OCI-LY7 (cell line): ENCODE measurements at regions not wholly inside any gene's neighbourhood (a gene's known extent, or its start where the extent isn't known, plus 50 kb on each side); places are given as distances from the start of the nearest gene placed in this dataset.

Source experiments
- BruUV-seq: library from RNA; stranded (reverse); fragments of 400-500 nt; replicated peaks from 2 replicates; lab custom pipeline; 2021; lab: Mats Ljungman, UMichigan
- CTCF ChIA-PET: fragments of 300-600 bp; sonication (Branson Sonifier 250); formaldehyde crosslinking; loops from one replicate; lab custom pipeline; 2022; ENCODE audit warnings: antibody characterized with exemption; ENCODE audit not compliant: unreplicated experiment; lab: Charles Lee
- POLR2A ChIA-PET: fragments of 300-600 bp; sonication (Branson Sonifier 250); formaldehyde crosslinking; loops from one replicate; lab custom pipeline; 2022; ENCODE audit warnings: antibody characterized with exemption; lab: Charles Lee
- DNase-seq: peaks from one replicate; pipeline ENCODE4 v3.0.0-alpha.2; 2015; ENCODE audit warnings: low spot score
- H2AFZ ChIP-seq: fragments of 200-600 bp; sonication (generic), shearing (Covaris generic); 2 replicates; pipeline ENCODE4 v1.6.1; 2014; ENCODE audit warnings: mild to moderate bottlenecking, antibody characterized with exemption, low read length, moderate library complexity
- H3K27ac ChIP-seq: fragments of 200-600 bp; sonication (generic); 2 replicates; pipeline ENCODE4 v1.5.1; 2014; ENCODE audit warnings: mixed run types, low read depth, mild to moderate bottlenecking, moderate library complexity, low read length, inconsistent platforms; ENCODE audit not compliant: poor library complexity, severe bottlenecking
- H3K36me3 ChIP-seq: fragments of 200-600 bp; sonication (generic); 2 replicates; pipeline ENCODE4 v1.6.1; 2014; ENCODE audit warnings: mild to moderate bottlenecking, antibody characterized with exemption, low read length, moderate library complexity, mixed read lengths; ENCODE audit not compliant: insufficient read depth
- H3K4me1 ChIP-seq: fragments of 200-600 bp; sonication (generic); 2 replicates; pipeline ENCODE4 v1.5.1; 2014; ENCODE audit warnings: mild to moderate bottlenecking, low read length; ENCODE audit not compliant: insufficient read depth, poor library complexity, severe bottlenecking
- H3K4me2 ChIP-seq: fragments of 200-600 bp; sonication (generic); 2 replicates; pipeline ENCODE4 v1.6.1; 2014; ENCODE audit warnings: mild to moderate bottlenecking, low read length
- H3K4me3 ChIP-seq: fragments of 200-600 bp; sonication (generic); 2 replicates; pipeline ENCODE4 v1.5.1; 2014; ENCODE audit warnings: mild to moderate bottlenecking, low read depth, low read length; ENCODE audit not compliant: poor library complexity, severe bottlenecking
- H3K79me2 ChIP-seq: fragments of 200-600 bp; sonication (generic); 2 replicates; pipeline ENCODE4 v1.6.1; 2016; ENCODE audit warnings: low read depth, mild to moderate bottlenecking, low read length, moderate library complexity, mixed read lengths; ENCODE audit not compliant: insufficient read depth
- H3K9me2 ChIP-seq: fragments of 200-600 bp; sonication (generic); 2 replicates; pipeline ENCODE4 v1.6.1; 2016; ENCODE audit warnings: mild to moderate bottlenecking, low read length, mixed read lengths; ENCODE audit not compliant: insufficient read depth
- H3K9me3 ChIP-seq: fragments of 200-600 bp; sonication (generic); 2 replicates; pipeline ENCODE4 v1.6.1; 2014; ENCODE audit warnings: mild to moderate bottlenecking, mixed run types, low read length, mixed read lengths
- H4K20me1 ChIP-seq: fragments of 200-600 bp; sonication (generic); 2 replicates; pipeline ENCODE4 v1.6.1; 2014; ENCODE audit warnings: mild to moderate bottlenecking, antibody characterized with exemption, low read length, moderate library complexity, mixed read lengths; ENCODE audit not compliant: insufficient read depth
- CTCF ChIP-seq: fragments of 200-600 bp; sonication (generic); conservative IDR thresholded peaks from 2 replicates; pipeline ENCODE4 v1.5.1; 2014; ENCODE audit warnings: mild to moderate bottlenecking, antibody characterized with exemption, low read length, moderate library complexity, mixed read lengths
- EZH2phosphoT487 ChIP-seq: fragments of 200-600 bp; sonication (generic); IDR thresholded peaks from 2 replicates; pipeline ENCODE4 v1.6.1; 2018; ENCODE audit warnings: low read depth, borderline replicate concordance, mild to moderate bottlenecking, mixed run types, antibody characterized with exemption, low read length, moderate library complexity, mixed read lengths
- intact Hi-C: fragments of 100-400 bp; cut with micrococcal nuclease; formaldehyde crosslinking; loops from one replicate; pipeline ENCODE4 v1.10.0; 2022; ENCODE audit not compliant: unreplicated experiment

GRCh38 chr2:219744066-219744465 lies 116.6 kb downstream of the SLC4A3 start:
- H3K4me3 ChIP-seq, result no peak overlapping the region
- ChIA-PET CTCF (no interaction called here), POLR2A (interaction anchor here (0.6 to 1.3 kb wide), 2 partner anchors 9 to 149 kb away, joined by 4 to 6 read pairs; no protein-coding TSS in a partner anchor)
- H2AFZ ChIP-seq, result no peak overlapping the region
- no peaks in the 10 kb centered on the region for H4K20me1 ChIP-seq
- H3K36me3 ChIP-seq, result no peaks in the 10 kb centered on the region
- H3K79me2 ChIP-seq, result no peaks in the 10 kb centered on the region
- no peaks in the 10 kb centered on the region for H3K9me3 ChIP-seq
- no peaks in the 10 kb centered on the region for H3K4me1 ChIP-seq
- intact Hi-C loops, result no loop called here
- DNase-seq, result no peak
- H3K27ac ChIP-seq, result no peak overlapping the region
- TF ChIP-seq CTCF (no peak), EZH2phosphoT487 (no peak)
- no peaks in the 10 kb centered on the region for H3K9me2 ChIP-seq
- BruUV-seq, result no TSS peak
- no peak overlapping the region for H3K4me2 ChIP-seq

- H3K4me2 ChIP-seq, result no peak overlapping the region
- intact Hi-C loops, result no loop called here
- H3K27ac ChIP-seq, result no peak overlapping the region
- no peak overlapping the region for H3K4me3 ChIP-seq
- H3K4me1 ChIP-seq, result no peaks in the 10 kb centered on the region
- no peak overlapping the region for H2AFZ ChIP-seq
- no peaks in the 10 kb centered on the region for H3K9me2 ChIP-seq
- ChIA-PET CTCF (no interaction called here), POLR2A (no interaction called here)
- no peaks in the 10 kb centered on the region for H4K20me1 ChIP-seq
- H3K36me3 ChIP-seq, result no peaks in the 10 kb centered on the region
- no peaks in the 10 kb centered on the region for H3K9me3 ChIP-seq
- no peak for DNase-seq
- no peaks in the 10 kb centered on the region for H3K79me2 ChIP-seq
- BruUV-seq, result no TSS peak
- TF ChIP-seq EZH2phosphoT487 (no peak), CTCF (no peak)
Measured at GRCh38 chr2:219744600-219744999, 117.2 kb downstream of the SLC4A3 start.

- ChIA-PET CTCF (no interaction called here), POLR2A (interaction anchor here (0.6 kb wide), 1 partner anchor 273 kb away, joined by 5 read pairs; no protein-coding TSS in a partner anchor)
- Histone ChIP-seq H3K36me3 (no peaks in the 10 kb centered on the region), H2AFZ (no peak overlapping the region), H3K9me2 (no peaks in the 10 kb centered on the region), H4K20me1 (no peaks in the 10 kb centered on the region), H3K27ac (no peak overlapping the region), H3K4me2 (no peak overlapping the region), H3K9me3 (no peaks in the 10 kb centered on the region), H3K4me3 (no peak overlapping the region), H3K79me2 (no peaks in the 10 kb centered on the region), H3K4me1 (no peaks in the 10 kb centered on the region)
- no TSS peak for BruUV-seq
- DNase-seq, result no peak
- TF ChIP-seq CTCF, result no peak
- TF ChIP-seq EZH2phosphoT487, result no peak
- intact Hi-C loops, result no loop called here
Measured at GRCh38 chr2:219747637-219748036, 120.2 kb downstream of the SLC4A3 start.
